Neural cell (in vitro differentiated cells): ENCODE measurements at regions not wholly inside any gene's neighbourhood (a gene's known extent, or its start where the extent isn't known, plus 50 kb on each side); places are given as distances from the start of the nearest gene placed in this dataset.

ENCODE experiments used
- CTCF ChIP-seq: fragments of 450-650 bp; IDR thresholded peaks from 2 replicates; pipeline ENCODE4 v1.5.1; 2014; ENCODE audit warnings: antibody characterized with exemption, mild to moderate bottlenecking, moderate library complexity; ENCODE audit not compliant: poor library complexity, severe bottlenecking
- EZH2 ChIP-seq: fragments of 200-600, 300-800 bp; shearing (Covaris generic), sonication (generic); IDR thresholded peaks from 2 replicates; pipeline ENCODE4 v1.6.1; 2014; ENCODE audit warnings: antibody characterized with exemption, low read length, borderline replicate concordance, mild to moderate bottlenecking; ENCODE audit not compliant: insufficient read depth, poor library complexity, severe bottlenecking
- POLR2AphosphoS5 ChIP-seq: IDR thresholded peaks from 2 replicates; pipeline ENCODE4 v1.6.1; 2012
- RAD21 ChIP-seq: fragments of 450-650 bp; conservative IDR thresholded peaks from 2 replicates; pipeline ENCODE4 v1.6.1; 2014; ENCODE audit warnings: antibody characterized with exemption, mild to moderate bottlenecking, moderate library complexity
- TAF1 ChIP-seq: IDR thresholded peaks from 2 replicates; pipeline ENCODE4 v1.6.1; 2012; ENCODE audit warnings: low read depth

- no peak for TF ChIP-seq TAF1
- no peak for TF ChIP-seq EZH2
- no peak for TF ChIP-seq CTCF
- no peak for TF ChIP-seq POLR2AphosphoS5
- no peak for TF ChIP-seq RAD21
Observed at GRCh38 chr13:91168386-91168711, 179.1 kb upstream of the MIR17HG start.
